GM21529 (cell line): ENCODE measurements at regions not wholly inside any gene's neighbourhood (a gene's known extent, or its start where the extent isn't known, plus 50 kb on each side); places are given as distances from the start of the nearest gene placed in this dataset.

Experiments
- ATAC-seq: cut with Tn5 transposase; IDR thresholded peaks from one replicate; pipeline ENCODE4 v1.9.1; 2021; ENCODE audit not compliant: unreplicated experiment

GRCh38 chr11:115895594-115895993, 391.4 kb upstream of the CADM1 start:
- ATAC-seq: no peak

GRCh38 chr11:115894176-115894575, 390.0 kb upstream of the CADM1 start:
- no peak for ATAC-seq

- ATAC-seq: no peak
Observed at GRCh38 chr11:115893461-115894099, 389.4 kb upstream of the CADM1 start.

GRCh38 chr11:115892016-115892415, 387.8 kb upstream of the CADM1 start:
- no peak for ATAC-seq

- ATAC-seq: no peak
Observed at GRCh38 chr11:115891581-115891980, 387.4 kb upstream of the CADM1 start.

GRCh38 chr11:115890500-115890899, 386.3 kb upstream of the CADM1 start:
- no peak for ATAC-seq

GRCh38 chr11:115889712-115890111, 385.5 kb upstream of the CADM1 start:
- ATAC-seq: no peak

- no peak for ATAC-seq
Observed at GRCh38 chr11:115887727-115888126, 383.5 kb upstream of the CADM1 start.

GRCh38 chr11:115887316-115887715, 383.1 kb upstream of the CADM1 start:
- no peak for ATAC-seq

GRCh38 chr11:115886422-115886733, 382.2 kb upstream of the CADM1 start:
- no peak for ATAC-seq

GRCh38 chr11:115885535-115886421, 381.6 kb upstream of the CADM1 start:
- no peak for ATAC-seq

- ATAC-seq: no peak
Observed at GRCh38 chr11:115884800-115885534, 380.8 kb upstream of the CADM1 start.

- ATAC-seq: peak; percentile 72
Observed at GRCh38 chr11:115874843-115875242, 370.6 kb upstream of the CADM1 start.

GRCh38 chr11:115873813-115874212, 369.6 kb upstream of the CADM1 start:
- ATAC-seq: peak; percentile 35

GRCh38 chr11:115872416-115872815, 368.2 kb upstream of the CADM1 start:
- ATAC-seq: no peak

- no peak for ATAC-seq
Observed at GRCh38 chr11:115871161-115871760, 367.0 kb upstream of the CADM1 start.

GRCh38 chr11:115869780-115870431, 365.7 kb upstream of the CADM1 start:
- ATAC-seq: peak; percentile 70

- ATAC-seq: no peak
Observed at GRCh38 chr11:115869131-115869530, 364.9 kb upstream of the CADM1 start.

GRCh38 chr11:115860246-115860645, 356.0 kb upstream of the CADM1 start:
- no peak for ATAC-seq

- no peak for ATAC-seq
Observed at GRCh38 chr11:115848611-115849010, 344.4 kb upstream of the CADM1 start.

GRCh38 chr11:115848080-115848479, 343.9 kb upstream of the CADM1 start:
- ATAC-seq: no peak
